HEK293 (cell line): ENCODE measurements at regions not wholly inside any gene's neighbourhood (a gene's known extent, or its start where the extent isn't known, plus 50 kb on each side); places are given as distances from the start of the nearest gene placed in this dataset.

Source experiments
- CTCF ChIA-PET: fragments of 350-600 bp; formaldehyde crosslinking; extraction: SDS; loops from one replicate; lab custom pipeline; 2021; ENCODE audit warnings: antibody characterized with exemption; lab: Yijun Ruan, JAX
- POLR2A ChIA-PET: fragments of 300-600 bp; formaldehyde crosslinking; extraction: SDS; loops from one replicate; lab custom pipeline; 2020; ENCODE audit warnings: antibody characterized with exemption, inconsistent platforms; lab: Yijun Ruan, JAX
- H3K27ac ChIP-seq: fragments of 200-500 bp; sonication (Bioruptor generic); 2 replicates; pipeline ENCODE4 v1.5.1; 2014; ENCODE audit warnings: low read depth, low read length, control low read depth, inconsistent platforms; ENCODE audit errors: extremely low read depth
- H3K36me3 ChIP-seq, 2 experiments: fragments of 200-500 bp in 1 of 2; sonication (Bioruptor generic) in 1 of 2; 1 replicate in 1 of 2; 2 replicates in 1 of 2; pipeline ENCODE4 v1.5.1; 2014 to 2017; ENCODE audit warnings: inconsistent platforms in 2 of 2, low read length in 2 of 2; ENCODE audit not compliant: control insufficient read depth in 2 of 2, insufficient read depth in 1 of 2
- H3K4me1 ChIP-seq: fragments of 200-500 bp; sonication (Bioruptor generic); 2 replicates; pipeline ENCODE4 v1.5.1; 2014; ENCODE audit warnings: mild to moderate bottlenecking, low read length, inconsistent platforms; ENCODE audit not compliant: control insufficient read depth, insufficient read depth
- H3K4me3 ChIP-seq: 2 replicates; pipeline ENCODE4 v1.5.1; 2011; ENCODE audit warnings: low read depth, mild to moderate bottlenecking, control low read depth, low read length, moderate library complexity
- H3K9me3 ChIP-seq: fragments of 200-500 bp; sonication (Bioruptor generic); 2 replicates; pipeline ENCODE4 v1.5.1; 2014; ENCODE audit warnings: low read depth, low read length, inconsistent platforms; ENCODE audit not compliant: control insufficient read depth, insufficient read depth
- KLF9 ChIP-seq: fragments of 450-650 bp; formaldehyde crosslinking; IDR thresholded peaks from 2 replicates; pipeline ENCODE4 v1.5.1; 2016; ENCODE audit warnings: missing biosample characterization, missing genetic modification characterization, low read depth
- PRDM2 ChIP-seq: fragments of 450-650 bp; formaldehyde crosslinking; IDR thresholded peaks from 2 replicates; pipeline ENCODE4 v1.5.1; 2016; ENCODE audit warnings: missing biosample characterization, missing genetic modification characterization, borderline replicate concordance
- ZFP3 ChIP-seq: fragments of 450-650 bp; formaldehyde crosslinking; IDR thresholded peaks from 2 replicates; pipeline ENCODE4 v1.5.1; 2016; ENCODE audit warnings: low read depth, missing biosample characterization, missing genetic modification characterization
- ZNF184 ChIP-seq: fragments of 450-650 bp; IDR thresholded peaks from 2 replicates; pipeline ENCODE4 v1.5.1; 2018; ENCODE audit warnings: missing biosample characterization, mild to moderate bottlenecking, missing genetic modification characterization
- ZNF223 ChIP-seq: fragments of 450-650 bp; formaldehyde crosslinking; IDR thresholded peaks from 2 replicates; pipeline ENCODE4 v1.5.1; 2016; ENCODE audit warnings: missing biosample characterization, missing genetic modification characterization
- ZNF239 ChIP-seq: fragments of 450-650 bp; formaldehyde crosslinking; IDR thresholded peaks from 2 replicates; pipeline ENCODE4 v1.5.1; 2016; ENCODE audit warnings: missing biosample characterization, missing genetic modification characterization
- ZNF248 ChIP-seq: fragments of 450-650 bp; formaldehyde crosslinking; IDR thresholded peaks from 2 replicates; pipeline ENCODE4 v1.5.1; 2017; ENCODE audit warnings: missing biosample characterization, missing genetic modification characterization
- ZNF302 ChIP-seq: fragments of 450-650 bp; formaldehyde crosslinking; IDR thresholded peaks from 2 replicates; pipeline ENCODE4 v1.5.1; 2016; ENCODE audit warnings: missing biosample characterization, missing genetic modification characterization, low read depth
- ZNF335 ChIP-seq: fragments of 450-650 bp; formaldehyde crosslinking; conservative IDR thresholded peaks from 2 replicates; pipeline ENCODE4 v1.5.1; 2016; ENCODE audit warnings: missing biosample characterization, missing genetic modification characterization
- ZNF449 ChIP-seq: fragments of 450-650 bp; formaldehyde crosslinking; IDR thresholded peaks from 2 replicates; pipeline ENCODE4 v1.5.1; 2017; ENCODE audit warnings: missing biosample characterization, mild to moderate bottlenecking, missing genetic modification characterization, moderate library complexity
- ZNF561 ChIP-seq: fragments of 450-650 bp; IDR thresholded peaks from 2 replicates; pipeline ENCODE4 v1.5.1; 2018; ENCODE audit warnings: missing biosample characterization, missing genetic modification characterization, borderline replicate concordance
- ZNF600 ChIP-seq: fragments of 450-650 bp; formaldehyde crosslinking; IDR thresholded peaks from 2 replicates; pipeline ENCODE4 v1.5.1; 2016; ENCODE audit warnings: missing biosample characterization, missing genetic modification characterization
- ZNF621 ChIP-seq: fragments of 450-650 bp; formaldehyde crosslinking; IDR thresholded peaks from 2 replicates; pipeline ENCODE4 v1.5.1; 2017; ENCODE audit warnings: missing biosample characterization, missing genetic modification characterization
- ZNF629 ChIP-seq: fragments of 450-650 bp; formaldehyde crosslinking; IDR thresholded peaks from 2 replicates; pipeline ENCODE4 v1.5.1; 2017; ENCODE audit warnings: missing biosample characterization, missing genetic modification characterization
- ZNF677 ChIP-seq: fragments of 450-650 bp; IDR thresholded peaks from 2 replicates; pipeline ENCODE4 v1.5.0; 2018; ENCODE audit warnings: missing biosample characterization, mild to moderate bottlenecking, missing genetic modification characterization, moderate library complexity
- ZNF777 ChIP-seq: fragments of 450-650 bp; formaldehyde crosslinking; IDR thresholded peaks from 2 replicates; pipeline ENCODE4 v1.5.1; 2017; ENCODE audit warnings: missing biosample characterization, missing genetic modification characterization, borderline replicate concordance
- ZSCAN30 ChIP-seq: fragments of 450-650 bp; IDR thresholded peaks from 2 replicates; pipeline ENCODE4 v1.5.1; 2018; ENCODE audit warnings: missing biosample characterization, mild to moderate bottlenecking, missing genetic modification characterization, moderate library complexity
- TF ChIP-seq, protein P1 (sequence below): fragments of 450-650 bp; formaldehyde crosslinking; IDR thresholded peaks from 2 replicates; pipeline ENCODE4 v1.5.1; 2016; ENCODE audit warnings: missing biosample characterization, missing genetic modification characterization
- TF ChIP-seq, protein P2 (sequence below): fragments of 450-650 bp; formaldehyde crosslinking; IDR thresholded peaks from 2 replicates; pipeline ENCODE4 v1.5.1; 2017; ENCODE audit warnings: missing biosample characterization, missing genetic modification characterization
- TF ChIP-seq, protein P3 (sequence below): fragments of 450-650 bp; formaldehyde crosslinking; IDR thresholded peaks from 2 replicates; pipeline ENCODE4 v1.5.1; 2016; ENCODE audit warnings: missing biosample characterization, missing genetic modification characterization

DNA sequence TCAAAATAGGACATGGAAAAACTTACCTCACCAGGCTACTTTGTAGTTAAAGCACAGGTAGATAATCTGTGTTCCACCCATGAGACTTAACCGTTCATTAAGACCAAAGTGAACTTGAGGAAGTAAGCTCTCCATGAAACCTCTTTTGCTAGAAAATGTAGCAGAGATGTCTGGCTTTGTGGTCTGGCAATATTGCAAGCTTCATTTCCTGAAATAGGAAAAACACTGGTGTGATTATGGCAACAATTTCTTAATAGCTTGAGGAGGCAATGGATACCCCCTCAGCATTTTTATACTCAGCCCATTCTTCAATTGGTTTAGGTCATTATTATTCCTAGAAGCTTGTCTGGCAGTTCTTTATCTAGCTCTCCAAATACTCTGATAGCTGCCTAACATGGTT, 957.3 kb downstream of the IGSF11 start:
- CTCF ChIA-PET: interaction anchor here (0.7 kb wide), 1 partner anchor 553 kb away, joined by 3 read pairs; no protein-coding TSS in a partner anchor
- POLR2A ChIA-PET: no interaction called here
- TF ChIP-seq ZNF629 (no peak), ZNF239 (tag by site-specific recombination) (no peak), ZNF677 (tag by site-specific recombination) (no peak), ZNF223 (no peak), ZNF335 (no peak), ZFP3 (no peak), ZNF777 (no peak), ZNF621 (tag by site-specific recombination) (no peak), ZNF184 (tag by site-specific recombination) (no peak), ZSCAN30 (no peak), PRDM2 (no peak), ZNF449 (no peak), ZNF600 (tag by site-specific recombination) (no peak), ZNF248 (tag by site-specific recombination) (no peak), KLF9 (tag by site-specific recombination) (no peak), ZNF561 (tag by site-specific recombination) (no peak), ZNF302 (tag by site-specific recombination) (no peak)
- TF ChIP-seq, protein P1, sequence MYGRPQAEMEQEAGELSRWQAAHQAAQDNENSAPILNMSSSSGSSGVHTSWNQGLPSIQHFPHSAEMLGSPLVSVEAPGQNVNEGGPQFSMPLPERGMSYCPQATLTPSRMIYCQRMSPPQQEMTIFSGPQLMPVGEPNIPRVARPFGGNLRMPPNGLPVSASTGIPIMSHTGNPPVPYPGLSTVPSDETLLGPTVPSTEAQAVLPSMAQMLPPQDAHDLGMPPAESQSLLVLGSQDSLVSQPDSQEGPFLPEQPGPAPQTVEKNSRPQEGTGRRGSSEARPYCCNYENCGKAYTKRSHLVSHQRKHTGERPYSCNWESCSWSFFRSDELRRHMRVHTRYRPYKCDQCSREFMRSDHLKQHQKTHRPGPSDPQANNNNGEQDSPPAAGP: no peak
- TF ChIP-seq, protein P2, sequence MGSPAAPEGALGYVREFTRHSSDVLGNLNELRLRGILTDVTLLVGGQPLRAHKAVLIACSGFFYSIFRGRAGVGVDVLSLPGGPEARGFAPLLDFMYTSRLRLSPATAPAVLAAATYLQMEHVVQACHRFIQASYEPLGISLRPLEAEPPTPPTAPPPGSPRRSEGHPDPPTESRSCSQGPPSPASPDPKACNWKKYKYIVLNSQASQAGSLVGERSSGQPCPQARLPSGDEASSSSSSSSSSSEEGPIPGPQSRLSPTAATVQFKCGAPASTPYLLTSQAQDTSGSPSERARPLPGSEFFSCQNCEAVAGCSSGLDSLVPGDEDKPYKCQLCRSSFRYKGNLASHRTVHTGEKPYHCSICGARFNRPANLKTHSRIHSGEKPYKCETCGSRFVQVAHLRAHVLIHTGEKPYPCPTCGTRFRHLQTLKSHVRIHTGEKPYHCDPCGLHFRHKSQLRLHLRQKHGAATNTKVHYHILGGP (tag by site-specific recombination): no peak
- TF ChIP-seq, protein P3, sequence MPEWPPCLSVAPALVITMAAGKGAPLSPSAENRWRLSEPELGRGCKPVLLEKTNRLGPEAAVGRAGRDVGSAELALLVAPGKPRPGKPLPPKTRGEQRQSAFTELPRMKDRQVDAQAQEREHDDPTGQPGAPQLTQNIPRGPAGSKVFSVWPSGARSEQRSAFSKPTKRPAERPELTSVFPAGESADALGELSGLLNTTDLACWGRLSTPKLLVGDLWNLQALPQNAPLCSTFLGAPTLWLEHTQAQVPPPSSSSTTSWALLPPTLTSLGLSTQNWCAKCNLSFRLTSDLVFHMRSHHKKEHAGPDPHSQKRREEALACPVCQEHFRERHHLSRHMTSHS (tag by site-specific recombination): no peak
- TF ChIP-seq, all 188 proteins: peak for 0
- H3K27ac ChIP-seq: no peak overlapping the region
- no peaks in the 10 kb centered on the region for H3K4me1 ChIP-seq
- H3K4me3 ChIP-seq: no peak overlapping the region
- no peaks in the 10 kb centered on the region for H3K9me3 ChIP-seq
- no peaks in the 10 kb centered on the region for H3K36me3 ChIP-seq
